HG02759 (cell line): ENCODE measurements at regions not wholly inside any gene's neighbourhood (a gene's known extent, or its start where the extent isn't known, plus 50 kb on each side); places are given as distances from the start of the nearest gene placed in this dataset.
"Not testable (repeated sequence)": the region's sequence is repeated elsewhere in the genome, so short reads cannot be mapped to it uniquely, and the experiment has no call there.

Source experiments
- ATAC-seq: cut with Tn5 transposase; IDR thresholded peaks from one replicate; pipeline ENCODE4 v1.9.1; 2021; ENCODE audit warnings: mild to moderate bottlenecking, moderate library complexity; ENCODE audit not compliant: unreplicated experiment

DNA sequence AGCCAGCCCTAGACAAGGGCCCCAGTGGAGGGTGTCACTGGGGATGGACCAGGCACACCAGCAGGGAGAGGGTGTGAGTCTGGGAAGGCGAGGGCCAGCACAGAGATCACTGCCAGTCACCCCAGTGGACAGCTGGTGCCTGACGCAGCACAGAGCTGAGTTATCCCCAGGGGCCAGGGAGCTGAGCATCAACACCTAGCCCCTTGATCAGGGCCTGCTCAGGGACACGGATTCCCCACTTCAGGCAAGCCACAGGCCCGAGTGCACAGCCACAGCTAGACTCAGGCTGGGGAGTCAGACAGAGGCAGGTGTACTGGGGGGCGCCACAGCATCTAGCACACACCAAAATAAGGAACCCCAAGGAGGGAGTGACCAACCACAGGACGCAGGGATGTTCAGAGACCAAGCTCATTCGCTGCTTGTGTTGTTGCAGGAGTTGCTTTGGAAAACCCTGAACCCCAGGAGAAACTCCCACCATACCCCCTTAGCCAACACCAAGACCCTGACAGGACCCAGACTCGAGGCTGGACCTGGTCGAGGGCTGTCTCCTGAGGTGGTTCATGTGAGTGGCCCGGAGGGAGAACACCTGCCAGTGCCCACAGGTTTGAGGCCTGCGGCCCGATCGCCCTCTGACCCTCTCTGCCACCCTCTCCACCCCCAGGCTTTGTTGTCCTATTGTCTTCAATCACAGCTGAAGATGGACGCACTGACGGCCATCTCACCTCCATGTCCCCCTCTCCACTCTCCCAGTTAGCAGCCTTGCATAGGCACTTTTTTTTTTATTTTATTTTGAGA, 146.8 kb downstream of the TPRA1 start:
- ATAC-seq, result no peak

DNA sequence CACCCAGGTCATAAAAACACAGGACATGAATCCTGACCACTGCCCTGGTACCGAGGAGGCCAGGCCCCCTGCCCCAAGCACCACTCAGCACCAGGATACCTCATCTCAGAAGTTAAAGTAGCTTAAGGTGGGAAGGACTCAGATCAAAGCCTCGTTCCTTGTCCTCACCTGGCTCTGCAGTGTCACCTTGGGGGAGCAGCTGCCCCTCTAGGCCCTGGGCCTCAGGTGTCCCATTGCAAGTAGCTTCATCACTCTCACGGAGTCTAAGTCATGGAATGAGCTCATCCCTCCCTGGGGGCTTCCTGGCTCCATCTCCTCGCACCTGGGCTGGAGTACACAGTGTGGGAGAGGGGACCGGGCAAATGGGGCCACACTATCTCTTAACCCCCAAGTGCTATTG, 148.0 kb downstream of the TPRA1 start:
- ATAC-seq, result no peak

DNA sequence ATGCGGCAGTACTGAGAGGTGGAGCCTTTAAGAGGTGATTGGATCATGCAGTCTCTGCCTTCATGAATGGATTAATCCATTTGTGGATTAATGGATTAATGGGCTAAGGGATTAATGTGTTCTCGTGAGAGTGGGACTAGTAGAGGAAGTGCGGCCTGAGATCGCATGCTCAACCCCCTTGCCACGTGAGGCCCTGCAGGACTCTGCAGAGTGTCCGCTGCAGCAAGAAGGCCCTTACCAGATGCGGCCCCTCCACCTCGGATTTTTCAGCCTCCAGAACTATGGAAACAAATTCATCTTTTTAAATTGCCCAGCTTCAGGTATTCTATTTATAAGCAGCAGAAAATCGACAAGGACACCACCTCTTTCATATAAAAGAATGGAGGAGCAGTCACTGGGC, 148.8 kb downstream of the TPRA1 start:
- ATAC-seq, result no peak

DNA sequence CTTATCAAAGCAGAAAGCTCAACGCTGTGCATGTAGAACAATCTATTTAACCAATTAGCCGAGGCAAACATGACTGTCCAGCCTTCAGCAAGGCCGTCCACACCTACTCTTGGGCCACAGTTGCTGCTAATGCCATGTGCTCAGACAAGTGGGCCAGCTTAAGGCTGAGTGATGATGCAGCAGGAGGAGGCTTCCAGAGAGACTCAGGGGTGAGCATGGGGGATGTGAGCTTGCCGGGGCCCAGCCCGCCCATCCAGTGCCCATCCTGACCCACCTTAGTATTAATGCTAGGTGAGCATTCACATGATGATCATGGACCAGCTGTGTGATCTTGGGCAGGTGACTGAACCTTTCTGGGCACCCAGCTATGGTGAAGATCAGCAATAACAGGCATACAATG, 150.1 kb downstream of the TPRA1 start:
- no peak for ATAC-seq

DNA sequence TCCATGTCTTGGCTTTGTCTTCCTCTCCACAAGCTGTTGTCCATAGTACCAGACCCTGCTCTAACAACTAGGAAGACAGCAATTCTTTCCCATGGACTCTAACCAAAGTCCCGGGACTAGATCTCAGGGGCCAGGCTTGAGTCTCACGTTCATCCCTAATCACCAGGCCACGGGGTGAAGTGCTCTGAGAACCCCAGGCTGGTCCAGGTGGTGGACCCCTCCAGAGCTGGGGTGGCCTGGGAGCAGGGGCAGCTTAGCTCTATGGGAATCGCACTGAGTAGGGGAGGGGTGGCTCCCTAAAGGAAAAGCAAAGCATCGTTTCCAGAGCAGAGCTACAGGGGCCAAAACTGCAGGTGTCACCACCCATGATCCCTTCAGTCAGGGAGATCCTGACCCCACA, 150.9 kb downstream of the TPRA1 start:
- ATAC-seq, result no peak

DNA sequence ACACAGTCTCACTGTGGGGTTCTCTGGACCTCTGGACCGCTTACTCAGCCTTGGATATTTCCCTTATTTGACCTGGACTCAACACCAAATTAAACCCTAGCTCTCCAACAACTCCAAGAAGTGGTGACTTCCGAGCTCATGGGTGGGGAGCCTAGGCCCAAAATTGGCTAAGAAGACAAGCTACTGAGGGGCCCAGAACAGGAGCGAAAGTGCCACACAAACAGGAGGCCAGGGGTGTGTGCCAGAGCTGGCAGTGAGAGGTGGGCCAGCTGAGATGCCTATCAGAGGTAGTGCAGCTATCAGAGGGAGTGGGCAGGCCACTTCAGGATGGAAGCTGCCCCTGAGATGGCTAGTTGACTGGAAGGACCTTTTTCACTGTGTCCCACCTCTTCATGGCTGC, 151.1 kb upstream of the PRR20G start:
- no peak for ATAC-seq

DNA sequence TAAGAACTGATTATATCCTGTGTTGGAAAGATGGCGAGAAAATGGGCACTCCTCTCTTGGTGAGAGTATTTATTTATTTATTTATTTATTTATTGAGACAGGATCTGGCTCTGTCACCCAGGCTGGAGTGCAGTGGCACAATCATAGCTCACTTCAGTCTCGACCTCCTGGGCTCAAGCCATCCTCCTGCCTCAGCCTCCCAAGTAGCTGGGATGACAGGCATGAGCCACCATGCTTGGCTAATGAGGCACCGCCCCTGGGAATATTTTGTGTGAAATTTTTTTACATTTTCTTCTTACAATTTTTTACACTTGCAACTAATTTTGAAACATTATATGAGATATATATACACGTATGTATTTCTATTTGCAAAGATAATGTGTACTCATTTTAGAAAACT, 150.5 kb upstream of the PRR20G start:
- ATAC-seq, result no peak

DNA sequence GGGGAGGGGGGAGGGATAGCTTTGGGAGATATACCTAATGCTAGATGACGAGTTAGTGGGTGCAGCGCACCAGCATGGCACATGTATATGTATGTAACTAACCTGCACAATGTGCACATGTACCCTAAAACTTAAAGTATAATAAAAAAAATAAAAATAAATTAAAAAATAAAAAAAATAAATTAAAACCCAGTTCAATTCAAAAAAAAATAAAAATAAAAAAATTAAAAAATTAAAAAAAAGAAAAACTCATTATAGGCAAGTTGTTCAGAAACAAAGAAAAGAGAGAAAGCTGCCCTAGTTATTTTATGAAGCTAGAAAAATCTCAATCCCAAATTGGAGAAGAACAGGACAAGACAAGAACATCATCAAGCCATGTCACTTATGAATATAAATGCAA, 147.5 kb upstream of the PRR20G start:
- not testable (repeated sequence) for ATAC-seq

DNA sequence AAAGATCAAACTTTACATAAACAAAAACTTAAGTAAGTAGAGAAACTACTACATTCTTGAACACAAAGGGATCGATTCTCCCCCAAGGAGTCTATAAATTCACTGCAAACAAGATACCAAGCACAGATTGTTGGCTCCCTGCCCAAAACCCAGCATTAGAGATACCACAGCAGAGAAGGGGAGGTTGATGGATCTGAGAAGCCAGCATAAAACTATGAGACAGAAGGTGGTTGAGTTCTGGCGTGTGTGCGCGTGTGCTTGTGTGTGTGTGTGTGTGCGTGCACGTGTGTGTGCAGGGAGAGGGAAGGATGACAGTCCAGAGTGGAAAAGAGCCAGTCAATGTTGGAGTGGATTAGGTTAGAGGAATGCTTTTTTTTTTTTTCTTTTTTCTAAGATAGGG, 143.2 kb upstream of the PRR20G start:
- no peak for ATAC-seq

DNA sequence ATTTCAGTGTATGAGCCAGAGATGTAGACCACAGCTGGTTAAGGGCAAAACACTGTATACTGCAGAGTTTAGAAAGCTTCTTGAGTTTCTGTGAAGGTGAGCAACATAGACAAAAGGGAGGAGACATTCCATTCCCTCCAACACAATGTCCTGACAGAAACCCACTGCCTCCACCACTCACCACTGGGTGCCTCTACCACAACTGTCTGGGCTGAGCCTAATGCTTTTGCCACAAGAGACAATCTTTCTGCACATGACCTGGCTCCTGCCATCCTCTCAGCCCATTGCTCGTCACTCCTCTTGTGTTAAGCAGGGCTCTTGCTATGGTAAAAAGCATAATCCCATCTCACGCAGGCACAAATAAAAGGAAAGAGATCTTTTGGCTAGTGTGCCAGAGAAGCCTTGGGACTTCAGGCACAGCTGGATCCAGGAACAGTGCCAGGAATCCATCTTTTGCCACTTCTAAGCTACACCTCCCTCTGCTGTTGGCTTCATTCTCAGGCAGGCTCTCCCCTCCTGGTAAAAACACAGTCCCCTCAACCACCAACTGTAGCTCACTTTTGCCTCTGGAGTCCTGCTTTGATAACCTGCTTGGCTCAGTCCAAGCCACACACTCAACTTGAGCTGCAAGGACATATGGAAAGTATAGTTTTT, 140.6 kb upstream of the PRR20G start:
- ATAC-seq, result no peak

DNA sequence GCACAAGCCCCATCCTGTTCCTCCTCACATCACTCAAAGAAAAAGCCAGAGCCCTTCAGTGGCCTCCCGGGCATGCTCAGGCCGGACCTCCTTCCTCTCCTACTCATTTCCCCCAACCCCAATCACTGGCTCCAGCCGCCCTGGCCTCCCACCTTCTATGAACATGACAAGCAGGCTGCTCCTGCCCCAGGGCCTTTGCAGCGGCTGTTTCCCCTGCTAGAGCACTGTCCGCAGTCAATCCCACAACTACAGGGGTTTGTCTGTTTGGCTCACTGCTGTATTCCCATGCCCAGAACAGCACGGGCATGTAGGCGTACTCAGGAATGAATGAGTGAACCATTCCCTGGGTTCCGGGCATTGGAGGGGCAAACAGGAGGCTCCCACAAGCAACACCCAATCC, 139.8 kb upstream of the PRR20G start:
- ATAC-seq, result no peak

DNA sequence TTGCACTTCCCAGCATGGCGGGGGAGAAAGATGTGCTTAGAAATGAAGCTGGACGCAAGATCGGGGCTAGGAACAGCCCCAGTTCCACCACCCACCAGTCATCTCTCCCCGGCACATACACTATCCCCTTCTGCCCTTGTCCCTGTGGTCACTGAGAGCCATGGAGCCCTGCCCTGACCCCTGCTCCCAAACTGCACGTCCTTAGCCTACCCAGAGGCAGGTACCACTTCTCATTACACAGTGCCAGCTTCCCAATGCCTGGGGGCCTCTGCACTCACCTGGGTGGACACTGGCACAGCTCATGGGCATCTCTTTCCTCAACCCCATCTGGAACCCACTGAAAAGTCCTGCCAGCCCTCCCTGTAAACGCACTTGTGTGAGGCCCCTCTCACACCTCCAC, 139.3 kb upstream of the PRR20G start:
- no peak for ATAC-seq

DNA sequence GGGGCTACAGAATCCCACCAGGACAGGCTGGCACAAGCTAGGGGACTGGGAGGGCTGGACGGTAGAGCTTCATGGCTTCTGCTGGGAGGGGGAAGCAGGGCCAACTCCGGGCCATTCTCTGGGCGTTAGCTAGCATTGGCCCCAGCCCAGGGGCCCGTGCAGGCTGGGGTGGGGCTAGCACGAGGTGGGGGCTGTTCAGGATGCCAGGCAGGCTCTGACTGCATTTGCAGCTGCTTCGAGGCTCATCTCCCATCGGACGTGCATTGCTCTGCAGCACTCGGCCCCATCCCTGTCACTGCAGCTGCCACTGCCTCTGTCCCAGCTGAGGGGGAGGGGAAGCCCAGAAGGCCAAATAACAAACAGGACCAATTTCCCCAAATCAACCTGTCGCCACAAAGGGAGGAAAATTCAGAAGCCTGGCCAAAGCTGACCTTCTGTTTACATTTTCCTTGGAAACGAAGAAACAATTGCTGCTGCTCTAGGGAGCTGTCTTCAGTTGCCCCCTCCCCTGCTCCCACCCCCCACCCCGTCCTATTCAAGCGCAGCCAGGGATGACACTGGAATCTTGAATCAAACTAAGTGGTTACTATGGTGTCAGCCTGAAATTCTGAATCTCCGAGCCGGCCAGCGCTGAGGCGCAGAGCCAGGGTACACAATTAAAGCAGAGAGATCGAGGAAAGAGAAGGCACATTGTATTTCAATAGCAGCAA, 138.8 kb upstream of the PRR20G start:
- no peak for ATAC-seq

DNA sequence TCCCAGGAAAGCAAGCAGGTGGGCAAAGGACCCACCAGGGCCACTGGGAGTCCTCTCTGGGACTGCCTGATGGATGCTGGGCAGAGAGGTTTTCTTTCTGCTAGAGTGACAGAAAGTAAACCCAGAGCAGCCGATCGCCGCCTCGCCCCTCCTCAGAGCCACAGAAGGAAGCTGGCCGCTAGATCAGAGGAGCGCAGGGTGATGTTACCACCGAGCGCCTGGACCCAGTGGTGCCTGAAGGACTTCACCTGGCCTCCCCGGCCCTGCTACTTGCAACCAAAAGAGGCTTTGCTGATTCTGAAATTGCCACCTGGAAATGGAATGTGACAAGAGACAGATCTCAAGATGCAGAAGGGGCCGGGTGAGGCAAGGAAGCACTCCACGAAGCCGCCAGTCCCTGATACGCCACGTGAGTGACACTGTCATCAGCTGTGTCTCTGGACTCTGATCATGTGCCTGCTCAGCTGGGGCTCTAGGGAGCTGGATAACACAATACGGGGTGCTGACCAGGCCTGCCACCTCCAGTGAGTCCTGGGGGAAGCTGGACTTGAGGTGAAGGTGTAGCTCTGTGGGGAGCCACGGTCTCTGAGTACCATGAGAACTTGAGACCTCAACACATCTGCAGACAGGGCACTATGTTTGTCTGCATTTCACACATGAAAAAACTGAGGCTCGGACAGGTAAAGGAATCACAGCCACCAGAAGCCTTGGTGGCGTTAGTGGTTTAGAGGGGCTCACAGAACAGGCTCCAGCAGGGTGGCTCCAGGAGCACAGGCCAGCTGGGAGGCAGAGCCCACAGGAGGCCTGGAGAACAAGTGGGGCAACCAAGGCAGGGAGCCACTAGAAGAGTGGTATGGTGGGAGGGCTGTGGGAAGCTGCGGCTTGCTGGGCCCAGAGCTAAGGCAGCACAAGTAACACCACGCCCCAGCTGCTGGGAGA, 137.9 kb upstream of the PRR20G start:
- ATAC-seq, result no peak

DNA sequence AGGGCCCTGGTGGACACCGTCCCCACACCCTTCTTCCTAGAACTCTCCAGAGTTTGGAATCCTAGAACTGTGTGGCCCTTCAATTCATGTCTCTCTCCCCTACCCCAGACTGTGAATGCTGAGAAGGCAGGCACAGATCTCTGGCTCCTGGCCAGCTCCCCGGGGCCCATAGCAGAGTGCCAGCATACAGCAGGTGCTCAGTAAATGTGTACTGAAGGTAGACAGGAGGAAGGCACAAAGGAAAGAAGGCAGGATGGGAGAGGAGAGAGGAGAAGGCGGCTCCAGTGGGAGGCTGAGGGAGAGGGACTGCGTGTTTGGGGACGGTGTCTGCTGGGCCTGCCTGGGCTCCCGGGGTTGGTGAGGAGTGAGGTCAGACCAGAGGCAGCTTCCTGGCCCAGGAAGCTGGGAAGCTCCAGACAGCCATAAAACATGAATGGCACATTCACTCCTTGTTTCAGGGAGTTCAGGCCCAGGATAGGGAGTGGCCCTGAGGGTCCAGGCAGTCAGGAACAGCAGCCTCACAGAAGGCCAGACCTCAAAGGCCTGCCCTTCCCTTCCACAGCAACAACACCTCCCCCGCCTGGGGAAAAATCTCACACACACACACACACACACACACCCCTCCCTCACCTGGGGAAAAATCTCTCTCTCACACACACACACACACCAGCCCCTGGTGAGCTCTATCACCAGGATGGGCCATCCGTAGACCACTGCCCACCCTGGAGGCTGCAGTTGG, 137.1 kb upstream of the PRR20G start:
- ATAC-seq, result no peak

DNA sequence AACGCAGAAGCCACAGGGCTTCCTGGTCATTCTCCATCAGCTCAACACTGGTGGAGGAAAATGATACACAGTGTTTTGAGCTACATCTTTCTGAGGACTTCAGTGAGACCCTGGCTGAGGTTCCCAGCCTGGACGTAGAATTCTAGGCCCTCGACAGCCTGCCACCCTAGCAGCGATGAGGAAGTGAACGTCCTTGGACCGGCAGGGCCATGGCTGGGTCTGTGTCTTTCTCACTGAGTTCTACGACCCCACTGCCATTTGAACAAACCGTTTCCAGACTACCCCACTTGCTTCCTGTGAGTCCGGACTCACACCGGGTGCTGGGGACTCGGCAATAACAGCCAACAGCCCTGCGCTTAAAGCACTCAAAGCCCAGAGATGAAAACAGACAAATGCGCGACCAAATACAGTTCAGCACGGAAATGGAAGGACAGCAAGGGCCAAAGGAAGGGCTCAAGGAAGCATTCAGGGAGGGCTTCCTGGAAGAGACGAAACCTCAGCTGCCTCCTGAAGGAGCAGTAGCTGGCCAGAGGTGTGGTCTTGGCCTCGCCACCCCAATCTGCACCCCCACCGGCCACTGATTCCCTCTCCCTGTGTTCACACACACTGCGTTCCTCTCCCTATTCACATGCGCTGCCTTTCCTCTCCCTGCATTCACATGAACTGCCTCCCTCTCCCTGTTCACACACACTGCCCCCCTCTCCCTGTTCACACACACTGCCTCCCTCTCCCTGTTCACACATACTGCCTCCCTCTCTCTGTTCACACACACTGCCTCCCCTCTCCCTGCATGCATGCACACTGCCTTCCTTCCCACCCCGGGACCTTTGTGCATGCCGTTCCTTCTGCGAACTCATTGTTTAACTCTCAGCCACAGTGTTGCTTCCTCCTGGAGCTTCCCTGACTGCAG, 136.3 kb upstream of the PRR20G start:
- no peak for ATAC-seq

DNA sequence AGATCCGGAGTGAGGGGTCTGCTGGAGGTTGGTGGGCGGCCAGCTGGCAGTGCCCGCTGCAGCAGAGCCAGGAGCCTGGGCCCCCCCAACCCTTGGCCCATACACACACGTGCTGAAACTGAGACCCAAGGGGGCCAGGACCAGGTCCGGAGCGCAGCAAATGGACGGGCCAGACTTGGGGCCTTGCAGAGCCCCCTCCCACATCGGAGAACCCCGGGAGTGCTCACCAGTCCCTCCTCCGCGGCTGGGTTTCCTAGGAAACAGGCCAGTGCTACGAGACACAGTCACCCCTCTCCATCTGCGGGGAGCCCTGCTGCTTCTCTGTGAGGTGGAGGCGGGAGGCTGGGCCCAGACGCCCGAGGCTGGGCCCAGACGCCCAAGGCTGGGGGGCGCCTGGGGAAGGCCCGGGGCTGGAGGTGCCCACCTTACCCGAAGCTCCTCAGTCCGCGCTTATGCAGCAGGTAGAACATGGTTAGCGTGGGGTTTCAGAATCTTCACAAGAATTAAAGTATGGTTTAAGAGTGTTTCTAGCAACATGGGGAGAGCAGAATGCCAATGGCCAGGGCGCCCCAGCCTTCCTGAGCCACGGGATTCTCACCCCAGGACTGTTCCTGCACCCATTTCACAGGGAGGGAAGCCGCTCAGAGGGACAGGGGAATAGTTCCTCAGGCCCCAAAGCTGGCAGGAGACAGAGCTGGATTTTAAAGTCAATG, 135.0 kb upstream of the PRR20G start:
- ATAC-seq, result no peak

DNA sequence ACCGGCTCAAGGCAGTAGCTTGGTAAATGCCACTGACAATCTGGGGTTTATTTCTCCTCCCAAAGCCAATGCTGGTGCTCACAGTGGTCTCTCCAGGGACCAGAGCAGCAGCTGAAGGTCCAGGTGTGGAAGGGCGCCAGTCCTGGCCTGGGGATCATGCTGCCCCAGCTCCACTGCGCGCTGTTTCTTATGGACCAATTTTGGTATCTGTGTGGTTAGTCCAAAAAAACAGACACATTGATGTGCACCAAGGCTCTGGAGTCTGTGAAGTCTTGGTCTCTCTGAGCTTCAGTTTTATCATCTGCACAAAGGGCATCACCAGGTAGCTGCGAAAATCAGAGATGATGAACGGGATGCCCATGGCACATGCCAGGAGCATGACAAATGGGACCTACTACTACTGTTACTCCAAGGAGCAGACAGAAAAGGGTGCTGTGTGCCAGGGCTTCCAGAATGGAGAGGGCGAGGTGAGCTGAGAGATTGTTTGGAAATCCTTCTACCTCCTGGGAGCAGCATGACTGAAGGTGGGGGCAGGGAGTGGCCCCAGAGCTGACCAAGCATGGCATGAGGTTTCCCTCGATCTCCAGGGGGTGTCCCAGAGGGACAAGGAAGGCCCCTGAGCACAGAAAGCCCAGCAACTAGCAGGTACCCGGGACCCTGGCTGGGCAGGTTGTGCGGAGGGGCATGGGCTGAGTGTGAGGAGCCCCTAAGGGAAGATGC, 134.3 kb upstream of the PRR20G start:
- ATAC-seq, result no peak
